HUES64 (cell line): ENCODE measurements at regions not wholly inside any gene's neighbourhood (a gene's known extent, or its start where the extent isn't known, plus 50 kb on each side); places are given as distances from the start of the nearest gene placed in this dataset.
"Not testable (repeated sequence)": the region's sequence is repeated elsewhere in the genome, so short reads cannot be mapped to it uniquely, and the experiment has no call there.

Source experiments
- H3K27ac ChIP-seq: 2 replicates; pipeline ENCODE4 v1.7.0; 2013; ENCODE audit warnings: low read depth, low read length, inconsistent platforms
- H3K27me3 ChIP-seq: 2 replicates; pipeline ENCODE4 v1.6.1; 2013; ENCODE audit warnings: mild to moderate bottlenecking, low read length; ENCODE audit not compliant: insufficient read depth
- H3K36me3 ChIP-seq: 2 replicates; pipeline ENCODE4 v1.6.1; 2013; ENCODE audit warnings: mild to moderate bottlenecking, low read length; ENCODE audit not compliant: insufficient read depth
- H3K4me1 ChIP-seq: 2 replicates; pipeline ENCODE4 v1.6.1; 2013; ENCODE audit warnings: mild to moderate bottlenecking, low read length, moderate library complexity; ENCODE audit not compliant: insufficient read depth
- H3K4me3 ChIP-seq: 2 replicates; pipeline ENCODE4 v1.5.1; 2013; ENCODE audit warnings: mild to moderate bottlenecking, low read length, moderate library complexity
- H3K9ac ChIP-seq: 2 replicates; pipeline ENCODE4 v1.6.1; 2013; ENCODE audit warnings: mild to moderate bottlenecking, low read depth, low read length
- H3K9me3 ChIP-seq: 2 replicates; pipeline ENCODE4 v1.6.1; 2013; ENCODE audit warnings: low read depth, low read length; ENCODE audit not compliant: insufficient read depth
- WGBS: fragments of 150-250, 120-280 bp; methylation state at CpG from one replicate; pipeline ENCODE4 v1.1.7; 2013; ENCODE audit warnings: missing lambda C conversion rate; 5-methylcytosine and 5-hydroxymethylcytosine counted together

DNA sequence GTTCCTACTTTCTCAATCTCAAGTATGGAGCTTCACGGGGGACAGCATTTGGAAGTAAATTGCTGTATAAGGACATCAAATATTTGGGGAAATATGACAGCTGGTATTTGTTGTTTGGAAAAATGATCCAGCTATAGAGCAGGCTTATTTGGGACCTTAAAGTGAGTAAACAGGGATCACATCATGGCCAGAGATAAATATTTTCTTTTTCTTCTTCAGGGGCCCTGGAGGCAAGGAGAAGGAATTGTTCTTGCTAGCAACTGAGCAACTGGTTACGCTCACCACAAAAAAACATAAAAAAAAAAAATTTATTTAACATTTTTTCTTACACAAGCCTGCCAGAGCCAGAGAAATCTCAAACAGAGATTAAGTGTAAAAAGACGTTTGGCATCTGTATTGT is 277.2 kb upstream of the UGT8 start:
- Histone ChIP-seq H3K36me3 (no peaks in the 10 kb centered on the region), H3K27me3 (no peaks in the 10 kb centered on the region), H3K9me3 (no peaks in the 10 kb centered on the region), H3K27ac (no peak overlapping the region), H3K9ac (no peak overlapping the region), H3K4me3 (no peak overlapping the region), H3K4me1 (no peaks in the 10 kb centered on the region)
- WGBS, result 85% methylated on average over 3 of the region's 3 CpGs

DNA sequence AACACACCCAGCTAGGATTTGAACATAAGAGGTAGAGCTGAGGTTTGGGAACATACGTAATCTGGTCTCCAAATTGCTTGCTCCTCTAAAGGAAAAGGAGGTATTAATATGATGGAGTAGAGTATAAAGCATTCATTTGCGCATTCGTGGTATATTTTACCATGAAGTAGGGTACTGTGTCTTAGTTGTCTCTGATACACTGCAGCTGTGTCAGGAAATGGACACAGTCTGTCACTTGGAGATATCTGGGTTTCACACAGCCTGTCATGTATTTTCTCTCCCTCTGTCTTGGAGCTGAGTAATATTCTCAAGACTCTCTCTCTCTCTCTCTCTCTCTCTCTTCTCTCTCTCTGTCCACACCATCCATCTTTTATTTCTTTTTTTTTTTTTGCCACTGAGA is 274.8 kb upstream of the UGT8 start:
- Histone ChIP-seq H3K4me3 (no peak overlapping the region), H3K27me3 (no peaks in the 10 kb centered on the region), H3K36me3 (no peaks in the 10 kb centered on the region), H3K9ac (no peak overlapping the region), H3K27ac (no peak overlapping the region), H3K9me3 (no peaks in the 10 kb centered on the region), H3K4me1 (no peaks in the 10 kb centered on the region)
- WGBS, result 60% methylated on average over 3 of the region's 3 CpGs

- Histone ChIP-seq H3K9me3 (no peaks in the 10 kb centered on the region), H3K27me3 (no peaks in the 10 kb centered on the region), H3K36me3 (no peaks in the 10 kb centered on the region), H3K4me1 (no peaks in the 10 kb centered on the region), H3K27ac (no peak overlapping the region), H3K4me3 (no peak overlapping the region), H3K9ac (no peak overlapping the region)
- WGBS, result 78% methylated on average over 1 of the region's 1 CpG
Observed at GRCh38 chr4:114326358-114326757, 272.2 kb upstream of the UGT8 start.

DNA sequence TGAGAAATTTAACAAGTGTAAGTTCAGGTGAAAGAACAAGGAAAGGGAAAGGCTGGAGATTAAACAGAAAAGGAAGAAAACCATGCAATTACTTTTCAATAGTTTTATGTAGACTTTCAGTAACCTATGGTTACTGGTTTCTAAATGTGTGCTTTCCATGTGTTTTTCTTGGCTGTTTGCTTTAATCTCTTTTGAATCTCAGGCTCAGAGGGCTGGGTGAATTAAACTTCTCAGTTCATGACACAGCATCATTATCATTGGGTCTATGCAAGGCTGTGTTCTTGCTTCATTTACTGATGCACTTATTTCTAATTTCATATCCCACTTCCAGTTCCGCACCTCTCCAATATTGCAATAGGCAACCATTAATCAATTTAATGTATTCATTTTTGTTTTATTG is 266.5 kb upstream of the UGT8 start:
- Histone ChIP-seq H3K27me3 (no peaks in the 10 kb centered on the region), H3K27ac (no peak overlapping the region), H3K4me1 (no peaks in the 10 kb centered on the region), H3K36me3 (no peaks in the 10 kb centered on the region), H3K9me3 (no peaks in the 10 kb centered on the region), H3K9ac (no peak overlapping the region), H3K4me3 (no peak overlapping the region)
- WGBS, result 100% methylated on average over 1 of the region's 1 CpG

GRCh38 chr4:114334363-114334762 is 264.2 kb upstream of the UGT8 start:
- not testable (repeated sequence) for H3K27ac ChIP-seq, H3K36me3 ChIP-seq, H3K4me3 ChIP-seq, H3K27me3 ChIP-seq, H3K9me3 ChIP-seq, H3K4me1 ChIP-seq, H3K9ac ChIP-seq

- Histone ChIP-seq H3K36me3 (no peaks in the 10 kb centered on the region), H3K9me3 (no peaks in the 10 kb centered on the region), H3K27ac (no peak overlapping the region), H3K9ac (no peak overlapping the region), H3K4me3 (no peak overlapping the region), H3K27me3 (no peaks in the 10 kb centered on the region), H3K4me1 (no peaks in the 10 kb centered on the region)
- WGBS, result 84% methylated on average over 2 of the region's 2 CpGs
Observed at GRCh38 chr4:114334884-114335330, 263.7 kb upstream of the UGT8 start.

GRCh38 chr4:114335339-114335738 is 263.3 kb upstream of the UGT8 start:
- Histone ChIP-seq H3K27ac (no peak overlapping the region), H3K27me3 (no peaks in the 10 kb centered on the region), H3K4me3 (no peak overlapping the region), H3K36me3 (no peaks in the 10 kb centered on the region), H3K9ac (no peak overlapping the region), H3K4me1 (no peaks in the 10 kb centered on the region), H3K9me3 (no peaks in the 10 kb centered on the region)

DNA sequence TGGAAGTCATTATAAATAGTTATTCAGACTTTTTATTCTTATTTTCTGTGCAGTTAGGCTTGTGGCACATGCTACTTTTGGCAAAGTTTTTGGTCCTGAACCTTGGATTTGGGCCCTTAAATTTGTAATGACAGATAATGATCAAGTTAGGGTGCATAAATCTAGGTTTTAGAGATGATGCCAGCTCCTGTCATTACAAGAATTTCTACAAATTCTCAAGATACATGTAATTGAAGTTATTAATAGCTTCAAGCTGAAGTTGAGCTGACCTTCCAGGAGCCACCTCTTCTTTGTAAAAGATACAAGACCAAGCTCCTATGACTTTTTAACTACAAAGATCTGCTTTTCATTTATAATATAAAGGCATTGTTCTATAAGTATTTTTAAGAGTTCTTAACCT is 255.6 kb upstream of the UGT8 start:
- no peak overlapping the region for H3K9ac ChIP-seq
- no peaks in the 10 kb centered on the region for H3K4me1 ChIP-seq
- no peaks in the 10 kb centered on the region for H3K36me3 ChIP-seq
- no peaks in the 10 kb centered on the region for H3K27me3 ChIP-seq
- no peak overlapping the region for H3K4me3 ChIP-seq
- H3K27ac ChIP-seq, result no peak overlapping the region
- no peaks in the 10 kb centered on the region for H3K9me3 ChIP-seq

- Histone ChIP-seq H3K9me3 (no peaks in the 10 kb centered on the region), H3K36me3 (no peaks in the 10 kb centered on the region), H3K4me3 (no peak overlapping the region), H3K4me1 (no peaks in the 10 kb centered on the region), H3K27me3 (no peaks in the 10 kb centered on the region), H3K27ac (no peak overlapping the region), H3K9ac (no peak overlapping the region)
- WGBS, result 95% methylated on average over 1 of the region's 2 CpGs
Observed at GRCh38 chr4:114349543-114350175, 248.9 kb upstream of the UGT8 start.

- Histone ChIP-seq H3K9me3 (no peaks in the 10 kb centered on the region), H3K4me1 (no peaks in the 10 kb centered on the region), H3K4me3 (no peak overlapping the region), H3K27me3 (no peaks in the 10 kb centered on the region), H3K9ac (no peak overlapping the region), H3K36me3 (no peaks in the 10 kb centered on the region), H3K27ac (no peak overlapping the region)
Observed at GRCh38 chr4:114358901-114359300, 239.7 kb upstream of the UGT8 start.

- no peak overlapping the region for H3K9ac ChIP-seq
- H3K9me3 ChIP-seq, result no peaks in the 10 kb centered on the region
- H3K4me1 ChIP-seq, result no peaks in the 10 kb centered on the region
- H3K27ac ChIP-seq, result no peak overlapping the region
- no peak overlapping the region for H3K4me3 ChIP-seq
- WGBS, result 53% methylated on average over 3 of the region's 3 CpGs
- H3K36me3 ChIP-seq, result no peaks in the 10 kb centered on the region
- H3K27me3 ChIP-seq, result no peaks in the 10 kb centered on the region
Observed at GRCh38 chr4:114361249-114361648, 237.4 kb upstream of the UGT8 start.

DNA sequence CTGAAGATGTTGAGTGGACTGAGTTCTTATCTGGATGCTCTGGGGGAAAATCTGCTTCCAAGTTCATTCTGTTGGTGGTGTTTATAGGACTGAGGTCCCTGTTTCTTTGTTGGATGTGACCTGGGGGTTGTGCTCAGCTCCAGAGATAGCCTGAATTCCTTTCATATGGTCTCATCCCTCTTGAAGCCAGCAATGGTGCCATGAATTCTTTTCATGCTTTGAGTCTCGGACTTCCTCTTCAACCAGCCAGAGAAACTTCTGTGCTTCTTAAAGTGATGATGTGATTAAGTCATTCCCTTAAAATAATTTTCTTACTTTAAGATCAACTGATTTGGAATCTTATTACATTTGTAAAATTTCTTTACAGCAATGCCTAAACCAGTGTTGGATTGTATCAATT is 233.8 kb upstream of the UGT8 start:
- H3K4me3 ChIP-seq, result no peak overlapping the region
- no peak overlapping the region for H3K27ac ChIP-seq
- H3K9me3 ChIP-seq, result no peaks in the 10 kb centered on the region
- WGBS, result 88% methylated on average over 1 of the region's 1 CpG
- no peak overlapping the region for H3K9ac ChIP-seq
- no peaks in the 10 kb centered on the region for H3K4me1 ChIP-seq
- H3K36me3 ChIP-seq, result no peaks in the 10 kb centered on the region
- H3K27me3 ChIP-seq, result no peaks in the 10 kb centered on the region
